Peyer's patch (tissue), 4 donors: ENCODE measurements at regions not wholly inside any gene's neighbourhood (a gene's known extent, or its start where the extent isn't known, plus 50 kb on each side); places are given as distances from the start of the nearest gene placed in this dataset.

Experiments used
- DNase-seq, 3 donors: peaks; one replicate each; pipeline ENCODE4 v3.0.0-alpha.2; 2017 to 2019
- H3K27ac ChIP-seq, 4 donors: fragments of 200-600 bp; sonication (generic); one replicate each; pipeline ENCODE4 v1.5.1; 2016 to 2019
- H3K27me3 ChIP-seq, 2 donors: fragments of 200-600 bp; sonication (generic); one replicate each; pipeline ENCODE4 v1.5.1; 2019
- H3K36me3 ChIP-seq, 3 donors: fragments of 200-600 bp; sonication (generic); one replicate each; pipeline ENCODE4 v1.5.1; 2016 to 2019
- H3K4me1 ChIP-seq, 4 donors: fragments of 200-600 bp; sonication (generic); one replicate each; pipeline ENCODE4 v1.5.1; 2016 to 2019
- H3K4me3 ChIP-seq, 4 donors: fragments of 200-600 bp; sonication (generic); 1 replicate in 3 of 4; 2 replicates in 1 of 4; pipeline ENCODE4 v1.5.1; 2016 to 2019; ENCODE audit warnings: mild to moderate bottlenecking in 1 of 4
- H3K9me3 ChIP-seq, 4 donors: fragments of 200-600 bp; sonication (generic); one replicate each; pipeline ENCODE4 v1.5.1; 2016 to 2019; ENCODE audit warnings: mild to moderate bottlenecking in 1 of 4
- CTCF ChIP-seq, 6 experiments: fragments of 450-650 bp in 4 of 6; fragments of 200-600 bp in 2 of 6; sonication (generic) in 1 of 6; IDR thresholded peaks; one replicate each; pipeline ENCODE4 v1.5.1; 2017 to 2019; ENCODE audit warnings: antibody characterized with exemption in 6 of 6, mild to moderate bottlenecking in 3 of 6, moderate library complexity in 1 of 6
- POLR2A ChIP-seq, 2 donors: fragments of 450-650 bp; IDR thresholded peaks; one replicate each; pipeline ENCODE4 v1.5.1; 2017; ENCODE audit warnings: antibody characterized with exemption in 2 of 2, mild to moderate bottlenecking in 2 of 2, moderate library complexity in 2 of 2

- Histone ChIP-seq H3K4me3 (no peak overlapping the region), H3K27me3 (no peaks in the 10 kb centered on the region), H3K36me3 (no peaks in the 10 kb centered on the region), H3K9me3 (no peaks in the 10 kb centered on the region), H3K27ac (peak overlapping the region in 1 of 4 donors; percentile 35), H3K4me1 (no peaks in the 10 kb centered on the region)
- DNase-seq, result no peak
- TF ChIP-seq CTCF (IDR thresholded peaks at IDR 0.05), result no peak
- TF ChIP-seq POLR2A (IDR thresholded peaks at IDR 0.05), result no peak
Measured at GRCh38 chr2:19733951-19734425, 167.8 kb downstream of the TTC32 start.

DNA sequence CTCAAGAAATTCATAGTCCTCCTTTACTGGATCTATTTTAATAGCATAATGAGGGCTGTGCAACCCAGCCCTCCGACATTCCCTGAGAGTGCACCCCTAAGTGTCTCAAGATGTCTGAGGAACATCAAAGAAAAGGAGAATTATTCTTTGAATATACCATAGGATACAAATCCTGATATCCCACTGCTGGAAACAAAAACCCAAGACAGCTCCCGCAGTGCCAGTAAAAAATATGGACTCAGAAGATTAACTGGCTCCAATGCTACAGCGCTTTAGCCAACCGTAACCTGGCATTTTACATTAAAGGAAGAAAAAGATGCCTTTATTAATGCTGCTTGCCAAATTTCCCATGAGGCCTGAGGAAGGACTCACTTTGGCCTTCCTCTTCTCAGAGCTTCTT, 168.4 kb downstream of the TTC32 start:
- no peaks in the 10 kb centered on the region for H3K9me3 ChIP-seq
- H3K27me3 ChIP-seq, result no peaks in the 10 kb centered on the region
- peak overlapping the region in 1 of 4 donors; percentile 35 for H3K27ac ChIP-seq
- no peak for DNase-seq
- no peak overlapping the region for H3K4me3 ChIP-seq
- TF ChIP-seq CTCF (IDR thresholded peaks at IDR 0.05) (no peak), POLR2A (IDR thresholded peaks at IDR 0.05) (no peak)
- no peaks in the 10 kb centered on the region for H3K4me1 ChIP-seq
- no peaks in the 10 kb centered on the region for H3K36me3 ChIP-seq

DNA sequence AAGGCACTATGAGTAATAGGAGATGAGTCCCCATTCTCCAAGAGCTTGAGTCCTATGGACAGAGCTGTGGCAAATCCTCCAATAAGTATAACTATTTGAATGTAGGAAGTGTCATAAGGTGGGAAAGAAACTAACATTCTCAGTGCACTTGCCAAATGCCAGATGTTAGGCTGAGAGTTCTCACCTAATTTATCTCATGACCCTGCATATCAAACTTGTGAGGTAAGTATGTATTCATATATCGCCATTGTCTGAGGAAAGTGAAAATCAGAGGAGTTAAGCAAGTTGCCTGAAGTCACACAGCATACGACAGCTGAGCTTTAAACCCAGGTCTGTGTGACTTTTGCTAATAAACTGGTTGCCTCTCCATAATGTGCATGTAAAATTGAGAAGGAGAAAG, 169.5 kb downstream of the TTC32 start:
- Histone ChIP-seq H3K4me1 (no peaks in the 10 kb centered on the region), H3K27ac (no peak overlapping the region), H3K9me3 (no peaks in the 10 kb centered on the region), H3K4me3 (no peak overlapping the region), H3K36me3 (no peaks in the 10 kb centered on the region), H3K27me3 (no peaks in the 10 kb centered on the region)
- DNase-seq, result no peak
- TF ChIP-seq POLR2A (IDR thresholded peaks at IDR 0.05) (no peak), CTCF (IDR thresholded peaks at IDR 0.05) (no peak)

- no peaks in the 10 kb centered on the region for H3K4me1 ChIP-seq
- H3K36me3 ChIP-seq, result no peaks in the 10 kb centered on the region
- no peak for DNase-seq
- H3K27ac ChIP-seq, result no peak overlapping the region
- H3K27me3 ChIP-seq, result no peaks in the 10 kb centered on the region
- H3K9me3 ChIP-seq, result no peaks in the 10 kb centered on the region
- H3K4me3 ChIP-seq, result no peak overlapping the region
- TF ChIP-seq POLR2A (IDR thresholded peaks at IDR 0.05), result no peak
- no peak for TF ChIP-seq CTCF (IDR thresholded peaks at IDR 0.05)
Measured at GRCh38 chr2:19731515-19731914, 170.3 kb downstream of the TTC32 start.

GRCh38 chr2:19731037-19731436, 170.7 kb downstream of the TTC32 start:
- H3K27me3 ChIP-seq, result no peaks in the 10 kb centered on the region
- H3K9me3 ChIP-seq, result no peaks in the 10 kb centered on the region
- no peak overlapping the region for H3K4me3 ChIP-seq
- no peak for DNase-seq
- H3K4me1 ChIP-seq, result no peaks in the 10 kb centered on the region
- no peak for TF ChIP-seq CTCF (IDR thresholded peaks at IDR 0.05)
- TF ChIP-seq POLR2A (IDR thresholded peaks at IDR 0.05), result no peak
- no peak overlapping the region for H3K27ac ChIP-seq
- no peaks in the 10 kb centered on the region for H3K36me3 ChIP-seq

DNA sequence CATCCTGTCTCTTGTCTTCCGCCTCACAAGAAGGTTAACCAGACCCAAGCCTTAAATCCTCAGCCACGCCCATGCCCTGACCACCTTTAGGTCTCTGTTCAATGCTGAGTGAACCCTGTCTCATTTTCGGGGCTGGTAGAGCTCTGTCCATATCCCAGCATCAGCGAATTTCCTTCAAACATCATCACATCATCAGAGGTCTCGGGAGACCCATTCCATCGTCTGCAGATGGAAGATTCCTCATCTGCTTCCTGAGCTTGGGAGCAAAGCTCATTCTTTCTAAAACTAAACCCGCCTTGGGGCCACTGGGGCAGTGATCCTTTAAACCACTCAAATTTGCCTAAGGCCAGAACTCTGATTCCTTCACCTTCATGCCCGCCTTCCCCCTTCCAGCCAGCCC, 173.7 kb downstream of the TTC32 start:
- Histone ChIP-seq H3K27ac (no peak overlapping the region), H3K36me3 (no peaks in the 10 kb centered on the region), H3K9me3 (no peaks in the 10 kb centered on the region), H3K4me1 (no peaks in the 10 kb centered on the region), H3K4me3 (no peak overlapping the region), H3K27me3 (no peaks in the 10 kb centered on the region)
- no peak for DNase-seq
- TF ChIP-seq POLR2A (IDR thresholded peaks at IDR 0.05) (no peak), CTCF (IDR thresholded peaks at IDR 0.05) (no peak)
